OCI-LY7 (cell line): ENCODE measurements at regions not wholly inside any gene's neighbourhood (a gene's known extent, or its start where the extent isn't known, plus 50 kb on each side); places are given as distances from the start of the nearest gene placed in this dataset.

ENCODE experiments used
- BruUV-seq: library from RNA; stranded (reverse); fragments of 400-500 nt; replicated peaks from 2 replicates; lab custom pipeline; 2021; lab: Mats Ljungman, UMichigan
- CTCF ChIA-PET: fragments of 300-600 bp; sonication (Branson Sonifier 250); formaldehyde crosslinking; loops from one replicate; lab custom pipeline; 2022; ENCODE audit warnings: antibody characterized with exemption; ENCODE audit not compliant: unreplicated experiment; lab: Charles Lee
- POLR2A ChIA-PET: fragments of 300-600 bp; sonication (Branson Sonifier 250); formaldehyde crosslinking; loops from one replicate; lab custom pipeline; 2022; ENCODE audit warnings: antibody characterized with exemption; lab: Charles Lee
- DNase-seq: peaks from one replicate; pipeline ENCODE4 v3.0.0-alpha.2; 2015; ENCODE audit warnings: low spot score
- H2AFZ ChIP-seq: fragments of 200-600 bp; sonication (generic), shearing (Covaris generic); 2 replicates; pipeline ENCODE4 v1.6.1; 2014; ENCODE audit warnings: mild to moderate bottlenecking, antibody characterized with exemption, low read length, moderate library complexity
- H3K27ac ChIP-seq: fragments of 200-600 bp; sonication (generic); 2 replicates; pipeline ENCODE4 v1.5.1; 2014; ENCODE audit warnings: mixed run types, low read depth, mild to moderate bottlenecking, moderate library complexity, low read length, inconsistent platforms; ENCODE audit not compliant: poor library complexity, severe bottlenecking
- H3K36me3 ChIP-seq: fragments of 200-600 bp; sonication (generic); 2 replicates; pipeline ENCODE4 v1.6.1; 2014; ENCODE audit warnings: mild to moderate bottlenecking, antibody characterized with exemption, low read length, moderate library complexity, mixed read lengths; ENCODE audit not compliant: insufficient read depth
- H3K4me1 ChIP-seq: fragments of 200-600 bp; sonication (generic); 2 replicates; pipeline ENCODE4 v1.5.1; 2014; ENCODE audit warnings: mild to moderate bottlenecking, low read length; ENCODE audit not compliant: insufficient read depth, poor library complexity, severe bottlenecking
- H3K4me2 ChIP-seq: fragments of 200-600 bp; sonication (generic); 2 replicates; pipeline ENCODE4 v1.6.1; 2014; ENCODE audit warnings: mild to moderate bottlenecking, low read length
- H3K4me3 ChIP-seq: fragments of 200-600 bp; sonication (generic); 2 replicates; pipeline ENCODE4 v1.5.1; 2014; ENCODE audit warnings: mild to moderate bottlenecking, low read depth, low read length; ENCODE audit not compliant: poor library complexity, severe bottlenecking
- H3K79me2 ChIP-seq: fragments of 200-600 bp; sonication (generic); 2 replicates; pipeline ENCODE4 v1.6.1; 2016; ENCODE audit warnings: low read depth, mild to moderate bottlenecking, low read length, moderate library complexity, mixed read lengths; ENCODE audit not compliant: insufficient read depth
- H3K9me2 ChIP-seq: fragments of 200-600 bp; sonication (generic); 2 replicates; pipeline ENCODE4 v1.6.1; 2016; ENCODE audit warnings: mild to moderate bottlenecking, low read length, mixed read lengths; ENCODE audit not compliant: insufficient read depth
- H3K9me3 ChIP-seq: fragments of 200-600 bp; sonication (generic); 2 replicates; pipeline ENCODE4 v1.6.1; 2014; ENCODE audit warnings: mild to moderate bottlenecking, mixed run types, low read length, mixed read lengths
- H4K20me1 ChIP-seq: fragments of 200-600 bp; sonication (generic); 2 replicates; pipeline ENCODE4 v1.6.1; 2014; ENCODE audit warnings: mild to moderate bottlenecking, antibody characterized with exemption, low read length, moderate library complexity, mixed read lengths; ENCODE audit not compliant: insufficient read depth
- CTCF ChIP-seq: fragments of 200-600 bp; sonication (generic); conservative IDR thresholded peaks from 2 replicates; pipeline ENCODE4 v1.5.1; 2014; ENCODE audit warnings: mild to moderate bottlenecking, antibody characterized with exemption, low read length, moderate library complexity, mixed read lengths
- EZH2phosphoT487 ChIP-seq: fragments of 200-600 bp; sonication (generic); IDR thresholded peaks from 2 replicates; pipeline ENCODE4 v1.6.1; 2018; ENCODE audit warnings: low read depth, borderline replicate concordance, mild to moderate bottlenecking, mixed run types, antibody characterized with exemption, low read length, moderate library complexity, mixed read lengths
- intact Hi-C: fragments of 100-400 bp; cut with micrococcal nuclease; formaldehyde crosslinking; loops from one replicate; pipeline ENCODE4 v1.10.0; 2022; ENCODE audit not compliant: unreplicated experiment

- Histone ChIP-seq H3K4me1 (no peaks in the 10 kb centered on the region), H3K79me2 (no peaks in the 10 kb centered on the region), H2AFZ (no peak overlapping the region), H3K9me2 (no peaks in the 10 kb centered on the region), H3K9me3 (no peaks in the 10 kb centered on the region), H3K27ac (no peak overlapping the region), H4K20me1 (no peaks in the 10 kb centered on the region), H3K36me3 (no peaks in the 10 kb centered on the region), H3K4me2 (no peak overlapping the region), H3K4me3 (no peak overlapping the region)
- CTCF ChIA-PET, result interaction anchor here (0.6 kb wide), 1 partner anchor 14 kb away, joined by 4 read pairs; no protein-coding TSS in a partner anchor
- DNase-seq, result no peak
- TF ChIP-seq EZH2phosphoT487 (no peak), CTCF (no peak)
- BruUV-seq, result no TSS peak
- POLR2A ChIA-PET, result no interaction called here
- intact Hi-C loops, result loop anchor here (5.0 kb wide), 1 partner anchor 602 kb away; no protein-coding TSS in a partner anchor
These were observed 327.2 kb downstream of the ZSWIM6 start for GRCh38 chr5:61659221-61659696.

GRCh38 chr5:61662670-61663069 is 330.6 kb downstream of the ZSWIM6 start:
- Histone ChIP-seq H3K79me2 (no peaks in the 10 kb centered on the region), H3K27ac (no peak overlapping the region), H3K9me3 (no peaks in the 10 kb centered on the region), H2AFZ (no peak overlapping the region), H4K20me1 (no peaks in the 10 kb centered on the region), H3K4me1 (no peaks in the 10 kb centered on the region), H3K4me2 (no peak overlapping the region), H3K4me3 (no peak overlapping the region), H3K36me3 (no peaks in the 10 kb centered on the region), H3K9me2 (no peaks in the 10 kb centered on the region)
- DNase-seq, result no peak
- CTCF ChIA-PET, result no interaction called here
- POLR2A ChIA-PET, result no interaction called here
- no TSS peak for BruUV-seq
- intact Hi-C loops, result no loop called here
- TF ChIP-seq CTCF (no peak), EZH2phosphoT487 (no peak)

GRCh38 chr5:61666064-61666621 is 334.1 kb downstream of the ZSWIM6 start:
- Histone ChIP-seq H3K9me3 (no peaks in the 10 kb centered on the region), H4K20me1 (no peaks in the 10 kb centered on the region), H3K4me2 (no peak overlapping the region), H3K9me2 (no peaks in the 10 kb centered on the region), H3K79me2 (no peaks in the 10 kb centered on the region), H3K36me3 (no peaks in the 10 kb centered on the region), H3K4me3 (no peak overlapping the region), H3K27ac (no peak overlapping the region), H3K4me1 (no peaks in the 10 kb centered on the region), H2AFZ (no peak overlapping the region)
- DNase-seq, result no peak
- no peak for TF ChIP-seq EZH2phosphoT487
- TF ChIP-seq CTCF, result no peak
- no TSS peak for BruUV-seq
- intact Hi-C loops, result no loop called here
- ChIA-PET CTCF (no interaction called here), POLR2A (interaction anchor here (1.1 kb wide), 1 partner anchor 11 kb away, joined by 3 read pairs; no protein-coding TSS in a partner anchor)
